AG04450 (cell line): ENCODE measurements at regions not wholly inside any gene's neighbourhood (a gene's known extent, or its start where the extent isn't known, plus 50 kb on each side); places are given as distances from the start of the nearest gene placed in this dataset. TPM values are rescaled to one million over a fixed set of nuclear protein-coding genes. Genes with fewer than 3 reads are reported as not detected.

ENCODE experiments used
- CTCF ChIA-PET: fragments of 300-600, 350-600 bp; formaldehyde crosslinking; extraction: SDS; loops from one replicate; lab custom pipeline; 2022; ENCODE audit warnings: antibody characterized with exemption, inconsistent platforms; lab: Charles Lee
- POLR2A ChIA-PET: fragments of 350-600 bp; formaldehyde crosslinking; extraction: SDS; loops from one replicate; lab custom pipeline; 2021; ENCODE audit warnings: antibody characterized with exemption, inconsistent platforms; lab: Yijun Ruan, JAX
- DNase-seq: peaks from one replicate; pipeline ENCODE4 v3.0.0-alpha.2; 2011; ENCODE audit warnings: low read depth, low spot score
- H3K27ac ChIP-seq: one replicate; pipeline ENCODE4 v1.5.1; 2012; ENCODE audit warnings: low read depth, low read length, control low read depth
- H3K27me3 ChIP-seq: one replicate; pipeline ENCODE4 v1.6.0; 2012; ENCODE audit warnings: low read length; ENCODE audit not compliant: control insufficient read depth, insufficient read depth
- H3K4me3 ChIP-seq: 2 replicates; pipeline ENCODE4 v1.5.1; 2011; ENCODE audit warnings: mild to moderate bottlenecking, low read depth, low read length, control low read depth
- H3K9me3 ChIP-seq: 2 replicates; pipeline ENCODE4 v1.5.1; 2012; ENCODE audit warnings: low read length; ENCODE audit not compliant: control insufficient read depth, insufficient read depth
- small RNA-seq: library from RNA; depleted of rRNA; stranded (forward); fragments of <200 nt; gene quantifications from one replicate; pipeline ENCODE3, GENCODE V24; 2012; ENCODE audit warnings: low read depth; ENCODE audit not compliant: insufficient read length
- TF ChIP-seq, protein P1 (sequence below): IDR thresholded peaks from 2 replicates; pipeline ENCODE4 v1.5.1; 2011; ENCODE audit warnings: low read depth, low read length, control low read depth, inconsistent platforms

DNA sequence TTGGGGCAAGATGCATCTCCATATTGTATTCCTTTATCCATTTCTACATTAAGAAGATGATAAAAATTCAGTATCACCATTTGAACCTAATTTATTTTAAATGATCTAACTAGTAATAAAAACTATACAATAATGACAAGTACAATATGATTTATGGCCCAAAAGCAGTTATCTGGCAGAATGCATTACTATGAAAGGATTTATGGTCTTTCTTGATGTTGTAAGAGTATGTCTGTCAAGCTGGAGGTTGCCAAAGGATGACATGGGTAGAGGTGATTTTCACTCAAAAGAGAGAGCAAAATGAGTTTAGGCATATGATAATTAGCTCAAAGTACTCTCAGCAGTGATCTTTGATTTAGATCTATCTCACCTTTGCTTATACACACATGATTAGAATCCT, 54.2 kb upstream of the MAP2 start:
- TF ChIP-seq, protein P1, sequence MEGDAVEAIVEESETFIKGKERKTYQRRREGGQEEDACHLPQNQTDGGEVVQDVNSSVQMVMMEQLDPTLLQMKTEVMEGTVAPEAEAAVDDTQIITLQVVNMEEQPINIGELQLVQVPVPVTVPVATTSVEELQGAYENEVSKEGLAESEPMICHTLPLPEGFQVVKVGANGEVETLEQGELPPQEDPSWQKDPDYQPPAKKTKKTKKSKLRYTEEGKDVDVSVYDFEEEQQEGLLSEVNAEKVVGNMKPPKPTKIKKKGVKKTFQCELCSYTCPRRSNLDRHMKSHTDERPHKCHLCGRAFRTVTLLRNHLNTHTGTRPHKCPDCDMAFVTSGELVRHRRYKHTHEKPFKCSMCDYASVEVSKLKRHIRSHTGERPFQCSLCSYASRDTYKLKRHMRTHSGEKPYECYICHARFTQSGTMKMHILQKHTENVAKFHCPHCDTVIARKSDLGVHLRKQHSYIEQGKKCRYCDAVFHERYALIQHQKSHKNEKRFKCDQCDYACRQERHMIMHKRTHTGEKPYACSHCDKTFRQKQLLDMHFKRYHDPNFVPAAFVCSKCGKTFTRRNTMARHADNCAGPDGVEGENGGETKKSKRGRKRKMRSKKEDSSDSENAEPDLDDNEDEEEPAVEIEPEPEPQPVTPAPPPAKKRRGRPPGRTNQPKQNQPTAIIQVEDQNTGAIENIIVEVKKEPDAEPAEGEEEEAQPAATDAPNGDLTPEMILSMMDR = no peak
- DNase-seq = no peak
- Histone ChIP-seq H3K9me3 (no peaks in the 10 kb centered on the region), H3K27me3 (no peaks in the 10 kb centered on the region), H3K27ac (no peak overlapping the region), H3K4me3 (no peak overlapping the region)
- ChIA-PET POLR2A (no interaction called here), CTCF (interaction anchor here (1.1 kb wide), 1 partner anchor 54 kb away, joined by 5 read pairs; the partner anchor contains the start of gene MAP2)

DNA sequence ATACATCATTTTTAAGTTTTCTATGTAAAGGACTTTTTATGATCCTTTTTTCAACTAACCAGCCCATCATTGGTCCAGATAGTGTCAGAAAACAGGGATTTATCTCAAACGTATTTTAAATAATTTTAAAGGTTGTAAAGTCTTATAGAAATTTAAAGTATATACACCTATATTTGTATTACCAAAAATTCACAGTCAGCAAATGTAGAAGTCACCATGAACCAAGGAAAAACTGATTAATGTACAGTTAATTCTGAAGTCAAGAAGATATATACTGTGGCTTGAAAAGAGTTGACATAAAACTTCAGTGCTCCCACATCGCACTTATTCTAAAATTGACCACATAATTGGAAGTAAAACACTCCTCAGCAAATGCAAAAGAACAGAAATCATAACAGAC, 52.4 kb upstream of the MAP2 start:
- TF ChIP-seq, protein P1 = no peak

More for the DNA sequence above, 52.4 kb upstream of the MAP2 start:
- no peak overlapping the region for H3K4me3 ChIP-seq
- no peaks in the 10 kb centered on the region for H3K27me3 ChIP-seq
- ChIA-PET POLR2A (no interaction called here), CTCF (no interaction called here)
- no peak overlapping the region for H3K27ac ChIP-seq
- no peaks in the 10 kb centered on the region for H3K9me3 ChIP-seq
- no peak for DNase-seq

Small RNAs in the stretch of these regions (small RNA-seq; reads per million reads assigned to genes)
- not detected for gene RNA5SP117
